ENCODE measurements at regions not wholly inside any gene's neighbourhood (a gene's known extent, or its start where the extent isn't known, plus 50 kb on each side); places are given as distances from the start of the nearest gene placed in this dataset.

GRCh38 chr3:180282386-180282785 lies 245.6 kb upstream of the PEX5L start:
- TF ChIP-seq CTCF (IDR thresholded peaks at IDR 0.05) (no peak), EZH2 (IDR thresholded peaks at IDR 0.05; ENCODE audit: borderline replicate concordance, insufficient read depth, low read depth, low read length, poor library complexity, severe bottlenecking) (no peak)
